Ishikawa (cell line): ENCODE measurements at regions not wholly inside any gene's neighbourhood (a gene's known extent, or its start where the extent isn't known, plus 50 kb on each side); places are given as distances from the start of the nearest gene placed in this dataset.

Source experiments
- CEBPB ChIP-seq: IDR thresholded peaks from 2 replicates; pipeline ENCODE4 v1.6.1; 2012
- CREB1 ChIP-seq: IDR thresholded peaks from 2 replicates; pipeline ENCODE4 v1.6.1; 2012; ENCODE audit warnings: low read depth
- EGR1 ChIP-seq: IDR thresholded peaks from 2 replicates; pipeline ENCODE4 v1.6.1; 2012
- EP300 ChIP-seq: IDR thresholded peaks from 2 replicates; pipeline ENCODE4 v1.6.1; 2012; ENCODE audit warnings: borderline replicate concordance
- FOXM1 ChIP-seq: IDR thresholded peaks from 2 replicates; pipeline ENCODE4 v1.6.1; 2012; ENCODE audit warnings: low read depth, borderline replicate concordance
- MAX ChIP-seq: IDR thresholded peaks from 2 replicates; pipeline ENCODE4 v1.6.1; 2012
- NFIC ChIP-seq: IDR thresholded peaks from 2 replicates; pipeline ENCODE4 v1.6.1; 2012
- RAD21 ChIP-seq: IDR thresholded peaks from 2 replicates; pipeline ENCODE4 v1.6.1; 2012; ENCODE audit warnings: low read depth
- REST ChIP-seq: IDR thresholded peaks from 2 replicates; pipeline ENCODE4 v1.6.1; 2012; ENCODE audit warnings: low read depth, mild to moderate bottlenecking
- TAF1 ChIP-seq: IDR thresholded peaks from 2 replicates; pipeline ENCODE4 v1.6.1; 2012; ENCODE audit warnings: low read depth, mild to moderate bottlenecking
- TCF12 ChIP-seq: IDR thresholded peaks from 2 replicates; pipeline ENCODE4 v1.6.1; 2012; ENCODE audit warnings: low read depth
- TEAD4 ChIP-seq: IDR thresholded peaks from 2 replicates; pipeline ENCODE4 v1.6.1; 2012
- USF1 ChIP-seq: IDR thresholded peaks from 2 replicates; pipeline ENCODE4 v1.6.1; 2012
- YY1 ChIP-seq: IDR thresholded peaks from 2 replicates; pipeline ENCODE4 v1.6.1; 2012; ENCODE audit warnings: low read depth
- ZBTB7A ChIP-seq: IDR thresholded peaks from 2 replicates; pipeline ENCODE4 v1.6.1; 2012; ENCODE audit warnings: low read depth

- TF ChIP-seq CEBPB (no peak), REST (no peak), TEAD4 (no peak), TAF1 (no peak), ZBTB7A (no peak), NFIC (no peak), FOXM1 (no peak), MAX (no peak), CREB1 (no peak), EGR1 (no peak), RAD21 (no peak), USF1 (no peak)
Measured at GRCh38 chr6:139703780-139704179, 329.3 kb upstream of the CITED2 start.

- TF ChIP-seq TAF1 (no peak), CEBPB (no peak), CREB1 (no peak), TEAD4 (no peak), MAX (no peak), ZBTB7A (no peak), YY1 (no peak), TCF12 (no peak), EGR1 (no peak), FOXM1 (no peak), REST (no peak)
Measured at GRCh38 chr6:139702706-139703105, 328.3 kb upstream of the CITED2 start.

- TF ChIP-seq NFIC (no peak), FOXM1 (no peak), CEBPB (no peak), TAF1 (no peak), TCF12 (no peak), USF1 (no peak), EGR1 (no peak), TEAD4 (no peak), CREB1 (no peak), REST (no peak), MAX (no peak), RAD21 (no peak), ZBTB7A (no peak), EP300 (no peak), YY1 (no peak)
Measured at GRCh38 chr6:139701695-139702094, 327.2 kb upstream of the CITED2 start.

GRCh38 chr6:139701003-139701402 lies 326.6 kb upstream of the CITED2 start:
- TF ChIP-seq TEAD4, result no peak
- TF ChIP-seq TCF12, result no peak
- TF ChIP-seq EGR1, result no peak
- no peak for TF ChIP-seq RAD21
- TF ChIP-seq YY1, result no peak
- TF ChIP-seq REST, result no peak
- no peak for TF ChIP-seq USF1
- no peak for TF ChIP-seq CREB1
- TF ChIP-seq ZBTB7A, result no peak
- no peak for TF ChIP-seq NFIC
- no peak for TF ChIP-seq TAF1
- no peak for TF ChIP-seq CEBPB
- TF ChIP-seq FOXM1, result no peak
- no peak for TF ChIP-seq MAX
- TF ChIP-seq EP300, result no peak
